Amygdala (tissue), 56 donors: ENCODE measurements at regions not wholly inside any gene's neighbourhood (a gene's known extent, or its start where the extent isn't known, plus 50 kb on each side); places are given as distances from the start of the nearest gene placed in this dataset.

Experiments
- DNase-seq, 56 donors: peaks; one replicate each; lab custom pipeline; 2025; lab: John Stamatoyannopoulos, UW

DNA sequence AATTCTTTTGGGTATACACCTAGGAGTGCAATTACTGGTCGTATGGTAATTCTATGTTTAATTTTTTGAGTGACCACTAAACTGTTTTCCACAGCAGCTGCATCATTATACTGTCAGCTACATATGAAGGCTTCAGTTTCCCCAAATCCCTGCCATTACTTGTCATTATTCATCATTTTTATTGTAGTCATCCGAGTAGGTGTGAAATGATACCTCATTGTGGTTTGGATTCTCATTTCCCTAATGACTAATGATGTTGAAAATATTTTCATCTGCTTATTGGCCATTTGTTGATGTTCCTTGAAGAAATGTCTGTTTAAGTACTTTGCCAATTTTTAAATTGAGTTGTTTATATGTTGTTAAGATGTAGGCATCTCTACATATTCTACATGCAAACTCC, 633.6 kb upstream of the IMPG1 start:
- DNase-seq: no peak

DNA sequence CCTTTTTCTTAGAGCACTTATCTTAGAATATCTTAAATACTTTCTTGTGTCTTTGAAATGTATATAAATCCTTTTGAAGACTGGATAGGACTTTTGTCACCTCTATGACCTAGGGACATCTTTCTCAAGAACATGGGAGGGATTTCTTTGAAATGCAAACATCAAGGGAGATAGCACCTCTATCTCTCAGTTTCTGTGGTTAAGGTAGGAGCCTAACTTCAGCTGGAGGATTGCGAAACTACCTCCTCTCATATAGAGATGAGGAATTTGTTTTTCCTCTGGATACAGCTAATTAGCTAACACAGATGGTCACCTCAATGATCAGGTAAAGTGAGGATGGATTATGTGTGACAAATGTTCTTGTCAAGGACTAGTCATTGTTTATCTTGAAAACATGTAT, 631.3 kb upstream of the IMPG1 start:
- no peak for DNase-seq

DNA sequence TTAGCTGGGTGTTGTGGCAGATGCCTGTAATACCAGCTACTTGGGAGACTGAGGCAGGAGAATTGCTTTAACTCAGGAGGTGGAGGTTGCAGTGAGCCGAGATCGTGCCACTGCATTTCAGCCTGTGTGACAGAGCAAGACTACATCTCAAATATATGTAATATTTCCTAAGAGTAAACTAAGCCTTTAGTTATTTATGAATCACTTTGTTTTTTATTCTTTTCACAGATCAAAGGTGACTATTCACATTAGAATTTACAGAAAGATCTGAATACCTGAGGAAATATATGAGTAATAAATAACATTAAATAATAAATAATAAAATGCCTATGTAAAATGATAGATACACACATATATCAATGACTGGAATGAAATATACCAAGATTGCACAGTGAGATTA, 630.8 kb upstream of the IMPG1 start:
- DNase-seq: no peak

DNA sequence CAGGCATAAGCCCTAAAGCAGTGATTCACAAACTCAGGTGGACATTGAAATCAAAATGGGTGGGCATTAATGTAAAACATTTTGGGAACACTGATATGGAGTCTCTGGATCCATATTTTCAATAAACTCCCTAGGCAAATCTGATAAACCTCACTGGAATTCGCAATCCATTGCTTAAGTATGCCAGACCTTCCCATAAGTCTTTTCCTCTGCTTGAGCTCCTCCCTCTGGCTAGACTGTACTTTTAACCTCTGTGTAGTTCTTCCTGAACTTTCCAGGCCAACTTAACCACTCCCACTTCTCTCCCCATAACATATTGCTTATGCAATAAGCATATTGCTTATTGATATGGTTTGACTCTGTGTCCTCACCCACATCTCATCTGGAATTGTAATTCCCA, 629.7 kb upstream of the IMPG1 start:
- no peak for DNase-seq

DNA sequence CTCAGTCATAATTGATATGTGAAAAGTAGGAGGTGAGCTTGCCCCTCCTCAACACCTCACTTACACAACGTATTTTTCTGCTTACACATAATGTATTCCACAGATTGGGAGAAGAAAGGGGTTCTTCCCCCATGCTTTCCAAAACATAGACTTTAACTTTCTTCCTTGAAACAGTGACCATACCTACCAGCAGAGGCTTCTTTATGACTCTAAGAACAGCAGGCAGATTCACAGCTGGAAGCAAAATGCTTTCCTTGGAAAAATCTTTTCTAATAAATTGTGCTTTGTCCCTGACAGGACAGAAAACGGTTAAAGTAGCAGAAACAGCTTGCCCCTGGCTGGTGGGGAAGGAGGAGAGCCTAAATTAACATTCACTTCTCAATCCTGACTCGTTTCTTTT, 629.1 kb upstream of the IMPG1 start:
- no peak for DNase-seq

DNA sequence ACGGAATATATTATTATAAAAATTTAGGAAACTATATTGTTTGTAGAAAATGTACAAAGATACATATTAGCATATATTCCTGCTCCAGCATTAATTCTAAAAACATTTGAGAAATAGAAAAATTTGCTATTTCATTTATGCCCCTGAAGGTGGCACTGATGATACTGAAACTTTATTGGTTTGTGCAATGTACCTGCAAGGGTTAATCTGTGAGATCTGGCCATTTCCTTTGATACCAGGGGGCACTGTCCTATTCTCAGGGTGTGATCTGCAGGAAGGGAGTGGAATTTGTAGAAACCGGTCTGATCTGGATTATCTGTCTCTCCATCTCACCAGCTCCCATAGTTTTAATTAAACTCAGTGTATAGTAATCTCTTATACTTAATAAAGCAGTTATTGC, 625.1 kb upstream of the IMPG1 start:
- no peak for DNase-seq

DNA sequence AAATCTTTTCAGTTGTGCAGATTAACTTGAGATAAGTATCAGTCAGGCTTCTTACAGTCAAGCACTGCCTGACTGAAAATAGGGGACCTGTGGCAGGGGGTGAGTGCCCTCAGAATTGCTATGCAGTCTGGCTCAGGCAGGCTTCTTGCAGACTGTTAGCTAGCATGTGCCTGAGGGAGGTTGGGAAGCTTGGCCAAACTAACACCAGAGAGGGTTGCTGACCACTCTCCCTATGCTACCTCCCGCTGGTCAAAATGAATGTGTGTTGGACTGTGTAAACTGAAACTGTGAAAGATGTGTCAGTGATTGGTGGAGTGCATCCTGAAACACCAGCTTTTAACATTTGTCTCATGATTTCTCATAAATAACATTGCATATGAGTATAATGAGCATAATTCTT, 622.3 kb upstream of the IMPG1 start:
- no peak for DNase-seq

DNA sequence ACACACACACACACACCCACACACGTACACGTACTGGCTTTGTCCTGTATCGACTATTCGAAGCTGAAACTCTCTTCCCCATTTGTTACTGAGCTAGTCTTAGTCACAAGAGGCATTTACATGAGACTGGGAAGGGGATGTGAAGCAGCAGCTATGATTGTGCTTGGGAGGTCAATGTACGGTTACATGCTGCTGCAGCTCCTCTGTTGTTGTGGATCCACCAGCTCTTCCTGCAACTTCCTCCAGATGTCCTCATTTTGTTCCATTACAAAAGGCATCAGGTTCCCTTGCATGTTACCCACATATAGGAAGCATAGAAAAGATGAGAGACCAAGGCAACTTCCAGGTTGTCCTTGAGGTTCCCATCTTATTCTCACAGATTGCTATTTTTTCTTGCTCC, 612.4 kb upstream of the IMPG1 start:
- DNase-seq: no peak

DNA sequence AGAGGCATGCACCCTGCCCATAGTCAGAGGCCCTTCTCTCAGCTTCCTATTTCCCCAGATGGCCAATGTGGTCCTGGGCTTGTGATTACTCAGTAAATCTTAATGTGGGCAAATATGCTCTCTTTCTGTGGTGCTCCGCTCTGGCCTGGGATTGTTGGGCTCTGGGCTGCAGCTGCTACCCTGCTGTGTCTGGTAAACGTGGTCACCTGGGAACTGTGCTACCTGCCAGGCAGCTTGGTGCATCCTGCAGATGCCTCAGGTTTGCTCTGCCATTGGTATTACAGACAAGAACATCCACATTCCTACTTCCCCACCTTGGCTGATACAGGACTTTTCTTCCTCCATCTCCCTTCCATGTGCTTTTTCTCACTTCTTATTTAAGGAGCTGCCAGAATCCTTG, 611.5 kb upstream of the IMPG1 start:
- DNase-seq: no peak

DNA sequence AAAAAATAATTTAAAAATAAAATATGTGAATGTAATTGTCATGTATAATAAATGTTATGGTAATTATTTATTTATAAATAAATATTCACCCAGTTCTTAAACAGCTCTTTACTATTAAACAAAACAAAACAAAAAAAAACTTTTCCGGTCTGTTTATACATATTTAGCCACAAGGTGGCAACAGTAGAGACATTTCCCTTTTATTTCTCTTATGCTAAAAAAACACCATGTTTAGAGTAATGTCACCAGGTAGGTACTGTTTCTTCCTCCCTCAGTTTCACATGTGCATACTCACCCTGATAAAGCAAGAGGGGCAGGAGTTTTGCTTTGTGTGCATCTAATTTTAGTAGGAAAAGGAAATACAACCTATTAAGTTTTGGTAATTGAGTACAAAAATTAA, 610.4 kb upstream of the IMPG1 start:
- DNase-seq: no peak

DNA sequence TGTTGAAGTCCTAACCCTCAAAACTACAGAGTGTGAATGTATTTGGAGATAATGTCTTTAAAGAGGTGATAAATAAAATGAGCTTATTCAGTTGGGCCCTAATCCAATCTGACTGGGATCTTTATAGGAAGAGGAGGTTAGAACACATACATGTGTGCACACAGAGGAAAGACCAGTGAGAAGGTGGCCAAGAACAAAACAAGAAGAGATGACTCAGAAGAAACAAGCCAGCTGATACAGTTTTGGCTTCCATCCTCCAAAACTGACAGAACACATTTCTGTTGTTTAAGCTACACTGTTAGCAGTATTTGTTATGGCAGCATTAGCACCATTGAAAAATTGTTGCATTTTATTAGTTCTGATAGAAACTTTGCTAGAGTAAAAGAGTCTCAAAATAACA, 609.3 kb upstream of the IMPG1 start:
- DNase-seq: no peak

DNA sequence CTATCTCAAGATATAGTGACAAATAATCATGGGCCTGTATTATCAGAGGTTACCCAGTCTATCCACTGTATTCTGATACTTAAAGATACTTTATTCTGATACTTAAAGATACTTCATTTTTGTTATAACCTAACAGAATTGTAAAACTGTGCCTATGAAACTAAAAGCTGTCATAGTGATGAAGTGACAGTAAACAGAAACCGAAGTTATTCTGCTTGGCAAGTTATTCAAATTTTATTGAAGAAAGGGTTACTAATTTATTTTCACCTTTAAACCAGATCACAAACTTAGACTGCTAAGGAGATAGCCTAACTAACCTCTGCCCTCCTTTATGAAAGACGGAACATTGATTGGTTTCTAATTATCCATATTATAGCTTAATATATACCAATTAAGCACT, 604.6 kb upstream of the IMPG1 start:
- DNase-seq: no peak

DNA sequence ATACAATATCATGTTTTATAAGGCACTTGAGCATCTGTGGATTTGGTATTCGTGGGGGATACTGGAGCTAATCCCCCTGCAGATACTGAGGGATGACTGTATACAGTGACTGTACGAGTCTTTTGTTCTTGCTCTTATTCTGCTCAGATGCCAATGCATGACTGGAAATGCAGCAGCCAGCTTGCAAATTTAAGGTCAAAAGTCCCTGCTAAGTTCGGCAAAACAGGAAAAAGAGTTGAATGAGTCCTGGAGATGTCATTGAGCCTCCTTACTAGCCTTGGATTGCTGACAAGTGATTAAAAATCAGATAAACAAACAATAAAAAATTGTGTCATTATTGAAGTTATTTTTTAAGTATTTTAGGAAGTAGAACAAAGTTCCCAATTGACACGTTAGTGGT, 599.3 kb upstream of the IMPG1 start:
- no peak for DNase-seq

DNA sequence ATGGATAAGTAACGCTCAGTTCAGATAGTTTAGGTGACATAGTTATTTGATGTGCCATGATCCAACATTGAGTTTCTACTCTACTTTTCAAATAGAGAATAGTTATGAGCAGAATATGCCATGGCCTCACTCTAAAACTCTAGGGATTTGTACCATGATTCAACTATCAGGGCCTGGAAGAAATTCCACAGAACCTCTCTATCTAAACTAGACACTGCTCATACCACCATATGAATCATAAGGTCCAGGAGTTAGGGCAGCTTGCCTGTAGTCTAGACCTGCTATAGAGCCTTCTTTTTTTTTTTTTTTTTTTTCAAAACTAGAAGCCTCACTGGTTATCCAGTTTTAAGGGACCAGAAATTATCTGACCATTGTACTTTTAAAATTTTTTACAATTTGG, 571.8 kb upstream of the IMPG1 start:
- DNase-seq: no peak

DNA sequence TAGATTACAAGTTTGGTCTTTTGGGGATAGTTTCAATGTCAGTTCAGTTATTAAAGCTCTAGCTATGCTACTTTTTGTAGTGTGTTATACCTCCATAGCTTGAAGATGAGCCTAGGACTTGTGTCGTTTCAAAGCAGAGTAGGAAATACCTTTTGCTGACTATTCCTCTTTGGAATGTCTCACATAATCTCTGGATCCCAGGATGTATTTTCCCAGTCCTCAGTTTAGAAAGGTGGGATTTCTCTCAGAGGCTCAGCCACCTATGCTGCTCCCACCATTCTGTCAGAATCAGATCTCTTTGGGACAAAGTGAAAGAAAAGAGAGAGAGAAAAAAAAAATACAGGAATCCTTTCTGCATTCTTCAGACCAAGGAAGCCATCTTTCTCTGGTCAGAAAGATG, 567.5 kb upstream of the IMPG1 start:
- no peak for DNase-seq

DNA sequence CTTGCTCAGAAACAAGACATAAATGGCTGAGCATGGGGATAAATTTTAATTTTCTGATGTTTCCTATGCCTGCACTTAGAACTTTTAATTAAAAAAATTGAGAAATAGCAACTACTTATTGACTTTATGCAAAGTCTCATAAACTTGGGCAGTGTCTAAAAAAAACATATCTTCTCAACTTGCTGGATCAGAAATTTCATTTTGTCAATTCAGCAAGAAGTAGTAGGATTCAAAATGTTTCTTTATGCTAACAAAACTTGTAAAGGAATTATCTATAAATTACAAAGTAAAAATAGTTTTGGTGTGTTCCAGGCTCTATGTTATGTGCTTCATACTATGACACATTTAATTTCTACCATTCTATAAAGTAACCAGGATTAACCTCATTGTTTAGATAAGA, 562.2 kb upstream of the IMPG1 start:
- no peak for DNase-seq

DNA sequence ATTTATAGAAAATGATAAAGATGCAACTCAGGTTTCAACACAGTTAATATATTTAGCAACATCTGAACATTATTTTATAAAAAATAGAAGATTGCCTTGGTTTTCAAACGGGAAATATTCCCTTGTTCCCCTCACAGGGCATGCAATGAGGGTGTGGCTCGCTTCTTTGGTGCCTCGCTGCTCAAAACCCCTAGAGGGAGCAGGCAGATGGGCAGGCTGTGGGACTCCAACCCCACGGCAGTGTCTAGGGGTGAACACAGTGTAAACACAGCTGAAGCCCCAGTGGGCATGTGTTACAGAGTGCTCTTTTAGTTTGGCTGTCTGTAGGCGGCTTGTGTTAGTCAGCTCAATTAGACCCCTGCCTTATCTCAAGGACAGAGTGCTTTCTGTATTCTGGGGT, 560.8 kb upstream of the IMPG1 start:
- no peak for DNase-seq

DNA sequence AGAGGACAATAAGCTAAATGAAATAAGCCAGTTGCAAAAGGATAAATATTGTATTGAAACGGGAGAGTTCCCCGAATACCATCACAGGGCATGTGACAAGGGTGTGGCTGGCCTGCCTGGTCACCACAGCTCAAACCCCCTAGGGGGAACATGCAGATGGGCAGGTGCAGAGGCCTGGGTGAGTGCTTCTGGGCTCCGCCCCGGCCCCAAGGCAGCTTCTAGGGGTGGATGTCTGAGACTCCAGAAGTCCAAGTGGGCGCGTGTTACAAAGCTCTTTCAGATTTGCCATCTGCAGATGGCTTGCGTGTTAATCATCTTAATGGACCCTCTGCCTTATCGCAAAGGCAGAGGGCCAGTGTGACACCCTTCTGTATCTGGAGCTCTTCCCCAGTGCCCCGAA, 559.2 kb upstream of the IMPG1 start:
- DNase-seq: no peak

DNA sequence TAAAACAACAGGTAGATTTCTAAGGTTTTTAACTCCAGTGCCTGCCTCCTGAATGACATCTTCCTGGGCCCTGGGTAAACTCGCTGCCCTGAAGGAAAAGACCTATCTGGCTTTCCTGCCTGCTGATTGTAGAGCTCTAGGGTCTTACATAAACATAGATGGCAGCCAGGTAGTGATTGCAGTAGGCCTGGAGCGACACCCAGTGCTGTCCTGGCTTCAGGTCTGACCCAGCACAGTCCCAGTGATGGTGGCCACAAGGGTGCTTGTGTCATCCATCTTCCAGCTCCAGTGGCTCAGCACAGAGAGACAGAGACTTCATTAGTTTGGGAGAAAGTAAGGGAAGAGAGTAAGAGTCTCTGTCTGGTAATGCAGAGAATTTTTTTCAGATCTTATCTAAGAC, 542.9 kb upstream of the IMPG1 start:
- DNase-seq: no peak

DNA sequence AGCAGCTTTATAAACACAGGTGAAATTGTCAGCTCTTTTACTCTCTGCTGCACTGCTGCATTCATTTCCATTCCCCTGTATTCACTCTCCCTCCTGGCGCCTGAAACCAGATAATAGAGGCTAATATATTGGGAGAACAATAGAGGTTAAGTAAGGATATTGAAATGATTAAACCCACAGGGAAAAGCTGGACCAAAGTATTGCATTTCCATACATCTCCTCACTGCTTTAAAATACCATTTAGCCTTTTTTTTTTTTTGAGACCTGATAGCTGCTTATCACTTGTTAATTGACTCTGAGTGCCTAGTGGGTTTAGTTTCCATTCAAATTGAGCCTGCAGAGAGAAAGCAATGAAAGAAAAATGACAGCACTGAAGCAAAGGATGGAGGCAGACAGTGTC, 540.5 kb upstream of the IMPG1 start:
- no peak for DNase-seq

DNA sequence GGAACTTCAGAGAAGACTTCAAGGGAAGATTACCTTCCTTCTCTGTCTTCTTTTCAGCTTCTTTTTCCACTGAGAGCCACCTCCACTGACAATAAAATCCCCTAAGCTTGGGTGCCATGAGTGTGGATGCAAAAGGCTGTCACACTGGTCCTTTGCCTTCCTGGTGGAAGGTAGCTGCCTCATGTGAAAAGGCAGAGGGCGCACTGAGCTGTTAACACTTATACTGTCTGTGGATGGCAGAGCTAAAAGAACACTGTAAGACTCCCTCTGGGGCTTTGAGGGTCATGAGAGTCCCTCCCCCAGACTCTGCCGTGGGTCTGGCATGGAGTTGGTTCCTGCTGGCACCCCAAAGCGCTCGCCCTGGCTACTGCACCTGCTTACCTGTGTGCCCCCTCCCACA, 536.7 kb upstream of the IMPG1 start:
- DNase-seq: no peak

DNA sequence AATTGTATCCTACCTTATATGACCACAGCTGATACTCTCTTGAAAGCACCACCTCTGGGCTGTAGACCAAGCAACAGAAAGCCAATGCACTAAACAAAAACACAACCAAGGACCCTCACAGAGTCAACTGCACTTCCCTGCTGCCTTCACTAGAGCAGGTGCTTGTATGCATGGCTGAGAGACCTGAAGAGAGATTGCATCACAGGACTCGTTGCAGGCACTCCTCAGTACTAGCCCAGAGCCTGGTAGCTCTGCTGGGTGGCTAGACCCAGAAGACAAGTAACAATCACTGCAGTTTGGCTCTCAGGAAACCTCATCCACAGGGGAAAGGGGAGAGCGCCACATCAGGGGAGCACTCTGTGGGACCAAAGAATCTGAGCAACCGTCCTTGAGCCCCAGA, 521.6 kb upstream of the IMPG1 start:
- no peak for DNase-seq

DNA sequence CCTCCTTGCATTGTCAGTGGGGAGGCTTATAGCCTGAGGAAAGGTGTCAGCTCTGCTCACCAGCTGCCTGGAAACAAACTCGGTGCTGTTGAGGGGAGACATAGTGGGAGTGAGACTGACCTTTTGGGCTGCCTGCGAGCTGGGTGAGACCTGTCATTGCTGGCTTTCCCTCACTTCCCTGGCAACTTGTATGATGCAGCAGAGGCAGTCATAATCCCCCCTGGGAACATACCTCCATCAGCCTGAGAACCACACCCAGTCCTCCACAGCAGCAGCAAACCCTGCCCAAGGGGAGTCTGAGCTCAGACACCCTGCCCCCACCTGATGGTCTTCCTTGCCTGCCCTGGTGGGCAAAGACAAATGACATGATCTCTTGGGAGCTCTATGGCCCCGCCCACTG, 521.2 kb upstream of the IMPG1 start:
- DNase-seq: no peak

DNA sequence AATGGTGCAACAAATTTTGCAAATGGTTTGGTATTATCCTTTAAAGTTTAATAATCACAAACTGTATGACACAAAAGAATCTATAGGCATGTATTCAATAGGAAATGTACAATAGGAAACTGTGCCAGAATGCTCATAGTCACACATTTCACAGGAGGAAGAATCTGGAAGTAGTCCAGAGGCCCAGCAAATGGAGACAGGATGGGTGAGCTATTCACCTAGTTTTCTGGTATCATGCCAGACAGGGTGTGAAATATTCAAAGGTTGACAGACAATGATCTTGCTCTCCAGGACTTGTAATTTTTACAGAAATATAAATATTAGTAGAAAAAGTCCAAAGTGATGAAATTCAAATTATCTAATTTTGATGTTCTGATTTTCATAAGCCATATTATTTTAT, 520.1 kb upstream of the IMPG1 start:
- DNase-seq: no peak
